GM12878 (cell line): ENCODE measurements at regions not wholly inside any gene's neighbourhood (a gene's known extent, or its start where the extent isn't known, plus 50 kb on each side); places are given as distances from the start of the nearest gene placed in this dataset.

Source experiments
- CUX1 ChIP-seq: IDR thresholded peaks from 2 replicates; pipeline ENCODE4 v1.6.1; 2012; ENCODE audit warnings: improper control_type of control experiment, low read depth, low read length; ENCODE audit not compliant: insufficient replicate concordance
- EZH2 ChIP-seq: IDR thresholded peaks from 2 replicates; pipeline ENCODE4 v1.6.1; 2012; ENCODE audit warnings: low read depth, mild to moderate bottlenecking, control low read depth, inconsistent platforms, low read length, borderline replicate concordance; ENCODE audit not compliant: control insufficient read depth
- GABPA ChIP-seq: IDR thresholded peaks from 2 replicates; pipeline ENCODE4 v1.6.1; 2014; ENCODE audit warnings: antibody characterized with exemption, low read depth, mild to moderate bottlenecking, inconsistent platforms
- MAX ChIP-seq: IDR thresholded peaks from 2 replicates; pipeline ENCODE4 v1.6.1; 2012; ENCODE audit warnings: low read depth, low read length, improper control_type of control experiment
- POLR2A ChIP-seq: IDR thresholded peaks from 2 replicates; pipeline ENCODE4 v1.6.1; 2011; ENCODE audit warnings: low read depth, mild to moderate bottlenecking, low read length
- RBBP5 ChIP-seq: fragments of 200-600 bp; sonication (generic); conservative IDR thresholded peaks from 2 replicates; pipeline ENCODE4 v1.6.1; 2016
- SMAD1 ChIP-seq: fragments of 450-650 bp; IDR thresholded peaks from 2 replicates; pipeline ENCODE4 v1.6.1; 2018; ENCODE audit warnings: mild to moderate bottlenecking, low read depth; ENCODE audit not compliant: partially characterized antibody
- SP1 ChIP-seq: IDR thresholded peaks from one replicate; pipeline ENCODE4 v1.6.1; 2011; ENCODE audit warnings: low read depth, low read length
- SREBF1 ChIP-seq: IDR thresholded peaks from 2 replicates; pipeline ENCODE4 v1.6.1; 2012; ENCODE audit warnings: mild to moderate bottlenecking, low read length
- SUZ12 ChIP-seq: fragments of 200-600 bp; sonication (generic); IDR thresholded peaks from one replicate; pipeline ENCODE4 v1.6.1; 2018; ENCODE audit warnings: antibody characterized with exemption, mild to moderate bottlenecking; ENCODE audit not compliant: unreplicated experiment
- TF ChIP-seq, protein P1 (sequence below), 3 experiments: IDR thresholded peaks in 2 of 3; conservative IDR thresholded peaks in 1 of 3; 2 replicates each; pipeline ENCODE4 v1.5.1; 2011; ENCODE audit warnings: low read depth in 3 of 3, low read length in 3 of 3, mild to moderate bottlenecking in 3 of 3, control low read depth in 2 of 3, moderate library complexity in 2 of 3, inconsistent platforms in 1 of 3, mixed read lengths in 1 of 3; ENCODE audit not compliant: control insufficient read depth in 2 of 3, insufficient read depth in 1 of 3; ENCODE audit errors: extremely low read depth in 1 of 3
- TF ChIP-seq, protein P2 (sequence below): fragments of 450-650 bp; IDR thresholded peaks from 2 replicates; pipeline ENCODE4 v1.6.1; 2018; ENCODE audit warnings: borderline replicate concordance, mild to moderate bottlenecking; ENCODE audit not compliant: partially characterized antibody
- TF ChIP-seq, protein P3 (sequence below): IDR thresholded peaks from 2 replicates; pipeline ENCODE4 v1.6.1; 2011; ENCODE audit warnings: low read depth, mild to moderate bottlenecking, low read length, moderate library complexity, borderline replicate concordance; ENCODE audit errors: extremely low read depth

- TF ChIP-seq, protein P1, sequence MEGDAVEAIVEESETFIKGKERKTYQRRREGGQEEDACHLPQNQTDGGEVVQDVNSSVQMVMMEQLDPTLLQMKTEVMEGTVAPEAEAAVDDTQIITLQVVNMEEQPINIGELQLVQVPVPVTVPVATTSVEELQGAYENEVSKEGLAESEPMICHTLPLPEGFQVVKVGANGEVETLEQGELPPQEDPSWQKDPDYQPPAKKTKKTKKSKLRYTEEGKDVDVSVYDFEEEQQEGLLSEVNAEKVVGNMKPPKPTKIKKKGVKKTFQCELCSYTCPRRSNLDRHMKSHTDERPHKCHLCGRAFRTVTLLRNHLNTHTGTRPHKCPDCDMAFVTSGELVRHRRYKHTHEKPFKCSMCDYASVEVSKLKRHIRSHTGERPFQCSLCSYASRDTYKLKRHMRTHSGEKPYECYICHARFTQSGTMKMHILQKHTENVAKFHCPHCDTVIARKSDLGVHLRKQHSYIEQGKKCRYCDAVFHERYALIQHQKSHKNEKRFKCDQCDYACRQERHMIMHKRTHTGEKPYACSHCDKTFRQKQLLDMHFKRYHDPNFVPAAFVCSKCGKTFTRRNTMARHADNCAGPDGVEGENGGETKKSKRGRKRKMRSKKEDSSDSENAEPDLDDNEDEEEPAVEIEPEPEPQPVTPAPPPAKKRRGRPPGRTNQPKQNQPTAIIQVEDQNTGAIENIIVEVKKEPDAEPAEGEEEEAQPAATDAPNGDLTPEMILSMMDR (IDR thresholded peaks at IDR 0.05 in 2 of 3, conservative IDR thresholded peaks at IDR 0.05 in 1 of 3; ENCODE audit: control insufficient read depth in 2 of 3, extremely low read depth in 1 of 3, insufficient read depth in 1 of 3, low read depth in 3 of 3, low read length in 3 of 3): no peak
- TF ChIP-seq POLR2A: no peak
- TF ChIP-seq SUZ12: no peak
- no peak for TF ChIP-seq SMAD1
- TF ChIP-seq SREBF1: no peak
- TF ChIP-seq SP1: no peak
- no peak for TF ChIP-seq EZH2
- TF ChIP-seq MAX: no peak
- TF ChIP-seq GABPA: no peak
- TF ChIP-seq RBBP5: no peak
- TF ChIP-seq CUX1: no peak
- TF ChIP-seq, protein P2, sequence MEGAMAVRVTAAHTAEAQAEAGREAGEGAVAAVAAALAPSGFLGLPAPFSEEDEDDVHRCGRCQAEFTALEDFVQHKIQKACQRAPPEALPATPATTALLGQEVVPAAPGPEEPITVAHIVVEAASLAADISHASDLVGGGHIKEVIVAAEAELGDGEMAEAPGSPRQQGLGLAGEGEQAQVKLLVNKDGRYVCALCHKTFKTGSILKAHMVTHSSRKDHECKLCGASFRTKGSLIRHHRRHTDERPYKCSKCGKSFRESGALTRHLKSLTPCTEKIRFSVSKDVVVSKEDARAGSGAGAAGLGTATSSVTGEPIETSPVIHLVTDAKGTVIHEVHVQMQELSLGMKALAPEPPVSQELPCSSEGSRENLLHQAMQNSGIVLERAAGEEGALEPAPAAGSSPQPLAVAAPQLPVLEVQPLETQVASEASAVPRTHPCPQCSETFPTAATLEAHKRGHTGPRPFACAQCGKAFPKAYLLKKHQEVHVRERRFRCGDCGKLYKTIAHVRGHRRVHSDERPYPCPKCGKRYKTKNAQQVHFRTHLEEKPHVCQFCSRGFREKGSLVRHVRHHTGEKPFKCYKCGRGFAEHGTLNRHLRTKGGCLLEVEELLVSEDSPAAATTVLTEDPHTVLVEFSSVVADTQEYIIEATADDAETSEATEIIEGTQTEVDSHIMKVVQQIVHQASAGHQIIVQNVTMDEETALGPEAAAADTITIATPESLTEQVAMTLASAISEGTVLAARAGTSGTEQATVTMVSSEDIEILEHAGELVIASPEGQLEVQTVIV: no peak
- TF ChIP-seq, protein P3, sequence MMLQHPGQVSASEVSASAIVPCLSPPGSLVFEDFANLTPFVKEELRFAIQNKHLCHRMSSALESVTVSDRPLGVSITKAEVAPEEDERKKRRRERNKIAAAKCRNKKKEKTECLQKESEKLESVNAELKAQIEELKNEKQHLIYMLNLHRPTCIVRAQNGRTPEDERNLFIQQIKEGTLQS: no peak
Observed at GRCh38 chrX:125895518-125895917, 270.6 kb downstream of the DCAF12L2 start.
